HEK293 (cell line): ENCODE measurements at regions not wholly inside any gene's neighbourhood (a gene's known extent, or its start where the extent isn't known, plus 50 kb on each side); places are given as distances from the start of the nearest gene placed in this dataset.

ENCODE experiments used
- CTCF ChIA-PET: fragments of 350-600 bp; formaldehyde crosslinking; extraction: SDS; loops from one replicate; lab custom pipeline; 2021; ENCODE audit warnings: antibody characterized with exemption; lab: Yijun Ruan, JAX
- POLR2A ChIA-PET: fragments of 300-600 bp; formaldehyde crosslinking; extraction: SDS; loops from one replicate; lab custom pipeline; 2020; ENCODE audit warnings: antibody characterized with exemption, inconsistent platforms; lab: Yijun Ruan, JAX
- H3K27ac ChIP-seq: fragments of 200-500 bp; sonication (Bioruptor generic); 2 replicates; pipeline ENCODE4 v1.5.1; 2014; ENCODE audit warnings: low read depth, low read length, control low read depth, inconsistent platforms; ENCODE audit errors: extremely low read depth
- H3K36me3 ChIP-seq, 2 experiments: fragments of 200-500 bp in 1 of 2; sonication (Bioruptor generic) in 1 of 2; 1 replicate in 1 of 2; 2 replicates in 1 of 2; pipeline ENCODE4 v1.5.1; 2014 to 2017; ENCODE audit warnings: inconsistent platforms in 2 of 2, low read length in 2 of 2; ENCODE audit not compliant: control insufficient read depth in 2 of 2, insufficient read depth in 1 of 2
- H3K4me1 ChIP-seq: fragments of 200-500 bp; sonication (Bioruptor generic); 2 replicates; pipeline ENCODE4 v1.5.1; 2014; ENCODE audit warnings: mild to moderate bottlenecking, low read length, inconsistent platforms; ENCODE audit not compliant: control insufficient read depth, insufficient read depth
- H3K4me3 ChIP-seq: 2 replicates; pipeline ENCODE4 v1.5.1; 2011; ENCODE audit warnings: low read depth, mild to moderate bottlenecking, control low read depth, low read length, moderate library complexity
- H3K9me3 ChIP-seq: fragments of 200-500 bp; sonication (Bioruptor generic); 2 replicates; pipeline ENCODE4 v1.5.1; 2014; ENCODE audit warnings: low read depth, low read length, inconsistent platforms; ENCODE audit not compliant: control insufficient read depth, insufficient read depth
- GLI4 ChIP-seq: fragments of 450-650 bp; formaldehyde crosslinking; IDR thresholded peaks from 2 replicates; pipeline ENCODE4 v1.5.1; 2016; ENCODE audit warnings: missing biosample characterization, missing genetic modification characterization
- HIC1 ChIP-seq: fragments of 450-650 bp; formaldehyde crosslinking; IDR thresholded peaks from 2 replicates; pipeline ENCODE4 v1.5.1; 2016; ENCODE audit warnings: missing biosample characterization, missing genetic modification characterization
- OSR2 ChIP-seq: fragments of 450-650 bp; formaldehyde crosslinking; IDR thresholded peaks from 2 replicates; pipeline ENCODE4 v1.5.1; 2016; ENCODE audit warnings: missing biosample characterization, missing genetic modification characterization
- REST ChIP-seq: fragments of 450-650 bp; formaldehyde crosslinking; IDR thresholded peaks from 2 replicates; pipeline ENCODE4 v1.5.1; 2016; ENCODE audit warnings: missing biosample characterization, missing genetic modification characterization
- SP7 ChIP-seq: fragments of 450-650 bp; formaldehyde crosslinking; IDR thresholded peaks from 2 replicates; pipeline ENCODE4 v1.5.1; 2016; ENCODE audit warnings: missing biosample characterization, missing genetic modification characterization
- TSHZ1 ChIP-seq: fragments of 450-650 bp; formaldehyde crosslinking; IDR thresholded peaks from 2 replicates; pipeline ENCODE4 v1.5.1; 2016; ENCODE audit warnings: missing biosample characterization, missing genetic modification characterization, borderline replicate concordance
- ZBTB20 ChIP-seq: fragments of 450-650 bp; formaldehyde crosslinking; IDR thresholded peaks from 2 replicates; pipeline ENCODE4 v1.5.1; 2016; ENCODE audit warnings: missing biosample characterization, missing genetic modification characterization
- ZBTB21 ChIP-seq: fragments of 450-650 bp; formaldehyde crosslinking; IDR thresholded peaks from 2 replicates; pipeline ENCODE4 v1.5.1; 2017; ENCODE audit warnings: missing biosample characterization, missing genetic modification characterization
- ZBTB49 ChIP-seq: fragments of 450-650 bp; formaldehyde crosslinking; IDR thresholded peaks from 2 replicates; pipeline ENCODE4 v1.5.1; 2016; ENCODE audit warnings: missing biosample characterization, missing genetic modification characterization, low read depth
- ZNF157 ChIP-seq: fragments of 450-650 bp; formaldehyde crosslinking; IDR thresholded peaks from 2 replicates; pipeline ENCODE4 v1.5.1; 2016; ENCODE audit warnings: missing biosample characterization, missing genetic modification characterization
- ZNF211 ChIP-seq: fragments of 450-650 bp; formaldehyde crosslinking; IDR thresholded peaks from 2 replicates; pipeline ENCODE4 v1.5.1; 2016; ENCODE audit warnings: low read depth, missing biosample characterization, missing genetic modification characterization
- ZNF214 ChIP-seq: fragments of 450-650 bp; formaldehyde crosslinking; IDR thresholded peaks from 2 replicates; pipeline ENCODE4 v1.5.1; 2017; ENCODE audit warnings: missing biosample characterization, mild to moderate bottlenecking, missing genetic modification characterization, borderline replicate concordance
- ZNF391 ChIP-seq: fragments of 450-650 bp; formaldehyde crosslinking; IDR thresholded peaks from 2 replicates; pipeline ENCODE4 v1.5.1; 2016; ENCODE audit warnings: low read depth, missing biosample characterization, missing genetic modification characterization, borderline replicate concordance
- ZNF423 ChIP-seq: fragments of 450-650 bp; formaldehyde crosslinking; IDR thresholded peaks from 2 replicates; pipeline ENCODE4 v1.5.1; 2016; ENCODE audit warnings: missing biosample characterization, missing genetic modification characterization
- ZNF473 ChIP-seq: fragments of 450-650 bp; formaldehyde crosslinking; IDR thresholded peaks from 2 replicates; pipeline ENCODE4 v1.5.1; 2017; ENCODE audit warnings: missing biosample characterization, missing genetic modification characterization
- ZNF544 ChIP-seq: fragments of 450-650 bp; formaldehyde crosslinking; IDR thresholded peaks from 2 replicates; pipeline ENCODE4 v1.5.0; 2017; ENCODE audit warnings: missing biosample characterization, missing genetic modification characterization
- ZNF558 ChIP-seq: fragments of 450-650 bp; formaldehyde crosslinking; IDR thresholded peaks from 2 replicates; pipeline ENCODE4 v1.5.1; 2016; ENCODE audit warnings: missing biosample characterization, missing genetic modification characterization
- ZNF560 ChIP-seq: fragments of 450-650 bp; formaldehyde crosslinking; IDR thresholded peaks from 2 replicates; pipeline ENCODE4 v1.5.1; 2017; ENCODE audit warnings: missing biosample characterization, missing genetic modification characterization, borderline replicate concordance
- ZNF626 ChIP-seq: fragments of 450-650 bp; sonication (Bioruptor Pico); formaldehyde crosslinking; IDR thresholded peaks from 2 replicates; pipeline ENCODE4 v1.5.1; 2018; ENCODE audit warnings: missing biosample characterization, missing genetic modification characterization, inconsistent platforms
- ZSCAN5A ChIP-seq: fragments of 450-650 bp; formaldehyde crosslinking; IDR thresholded peaks from 2 replicates; pipeline ENCODE4 v1.5.1; 2016; ENCODE audit warnings: missing biosample characterization, missing genetic modification characterization

- TF ChIP-seq HIC1 (tag by site-specific recombination), result no peak
- no peak for TF ChIP-seq ZNF214 (tag by site-specific recombination)
- TF ChIP-seq ZNF558 (tag by site-specific recombination), result no peak
- no peak for TF ChIP-seq ZNF157
- TF ChIP-seq ZBTB20 (tag by site-specific recombination), result no peak
- no peak for TF ChIP-seq ZNF473 (tag by site-specific recombination)
These were observed 304.4 kb downstream of the GALR1 start (continued) for GRCh38 chr18:77554061-77554460.

GRCh38 chr18:77557046-77557587 lies 307.5 kb downstream of the GALR1 start:
- ChIA-PET CTCF (no interaction called here), POLR2A (no interaction called here)
- Histone ChIP-seq H3K9me3 (no peaks in the 10 kb centered on the region), H3K4me3 (no peak overlapping the region), H3K4me1 (no peaks in the 10 kb centered on the region), H3K36me3 (no peaks in the 10 kb centered on the region), H3K27ac (no peak overlapping the region)
- TF ChIP-seq ZSCAN5A (tag by site-specific recombination) (no peak), OSR2 (no peak), SP7 (tag by site-specific recombination) (no peak), REST (peak; percentile 81)

GRCh38 chr18:77559274-77559910 lies 309.7 kb downstream of the GALR1 start:
- CTCF ChIA-PET, result interaction anchor here (0.6 kb wide), 1 partner anchor 321 kb away, joined by 3 read pairs; no protein-coding TSS in a partner anchor
- Histone ChIP-seq H3K27ac (no peak overlapping the region), H3K4me3 (no peak overlapping the region), H3K4me1 (no peaks in the 10 kb centered on the region), H3K36me3 (no peaks in the 10 kb centered on the region), H3K9me3 (no peaks in the 10 kb centered on the region)
- POLR2A ChIA-PET, result no interaction called here
- TF ChIP-seq ZBTB49 (tag by site-specific recombination), result no peak
- no peak for TF ChIP-seq ZNF423 (tag by site-specific recombination)
- no peak for TF ChIP-seq ZBTB21 (tag by site-specific recombination)
- TF ChIP-seq ZNF560, result no peak
- TF ChIP-seq ZNF473 (tag by site-specific recombination), result no peak
- no peak for TF ChIP-seq GLI4 (tag by site-specific recombination)
- TF ChIP-seq ZNF626 (tag by site-specific recombination), result no peak
- TF ChIP-seq ZNF211 (tag by site-specific recombination), result no peak
- no peak for TF ChIP-seq ZNF544 (tag by site-specific recombination)
- TF ChIP-seq TSHZ1 (tag by site-specific recombination), result no peak
- TF ChIP-seq ZNF391 (tag by site-specific recombination), result no peak
